ENCODE measurements at regions not wholly inside any gene's neighbourhood (a gene's known extent, or its start where the extent isn't known, plus 50 kb on each side); places are given as distances from the start of the nearest gene placed in this dataset.

- no peak for DNase-seq
- Mint-ChIP-seq H3K27ac (ENCODE audit: unreplicated experiment) (no peak overlapping the region), H3K36me3 (ENCODE audit: unreplicated experiment) (peaks cover 10% of the 10 kb centered on the region), H3K9me3 (ENCODE audit: unreplicated experiment) (peaks cover 2% of the 10 kb centered on the region), H3K4me1 (ENCODE audit: low read depth, unreplicated experiment) (no peaks in the 10 kb centered on the region), H3K4me3 (ENCODE audit: unreplicated experiment) (no peak overlapping the region), H3K27me3 (ENCODE audit: unreplicated experiment) (peaks cover 2% of the 10 kb centered on the region)
- no peak for TF ChIP-seq CTCF (IDR thresholded peaks at IDR 0.05; ENCODE audit: partially characterized antibody, unreplicated experiment)
Observed at GRCh38 chr19:13652810-13653590, 111.3 kb upstream of the MRI1 start.

- no peaks in the 10 kb centered on the region for H3K27me3 Mint-ChIP-seq (ENCODE audit: unreplicated experiment)
- H3K9me3 Mint-ChIP-seq (ENCODE audit: unreplicated experiment): peaks cover 2% of the 10 kb centered on the region
- H3K36me3 Mint-ChIP-seq (ENCODE audit: unreplicated experiment): peaks cover 7% of the 10 kb centered on the region
- peaks cover 1% of the 10 kb centered on the region for H3K4me1 Mint-ChIP-seq (ENCODE audit: low read depth, unreplicated experiment)
- DNase-seq: no peak
- no peak overlapping the region for H3K4me3 Mint-ChIP-seq (ENCODE audit: unreplicated experiment)
- H3K27ac Mint-ChIP-seq (ENCODE audit: unreplicated experiment): no peak overlapping the region
- TF ChIP-seq CTCF (IDR thresholded peaks at IDR 0.05; ENCODE audit: partially characterized antibody, unreplicated experiment): no peak
Observed at GRCh38 chr19:13646758-13647157, 117.6 kb upstream of the MRI1 start.

GRCh38 chr19:13644645-13645044, 119.7 kb upstream of the MRI1 start:
- H3K4me3 Mint-ChIP-seq (ENCODE audit: unreplicated experiment): no peak overlapping the region
- no peak overlapping the region for H3K27ac Mint-ChIP-seq (ENCODE audit: unreplicated experiment)

GRCh38 chr19:13640611-13641010, 123.7 kb upstream of the MRI1 start:
- H3K4me1 Mint-ChIP-seq (ENCODE audit: low read depth, unreplicated experiment): peaks cover 1% of the 10 kb centered on the region

More at GRCh38 chr19:13644645-13645044, 119.7 kb upstream of the MRI1 start:
- Mint-ChIP-seq H3K4me1 (ENCODE audit: low read depth, unreplicated experiment) (peaks cover 1% of the 10 kb centered on the region), H3K27me3 (ENCODE audit: unreplicated experiment) (peaks cover 2% of the 10 kb centered on the region), H3K36me3 (ENCODE audit: unreplicated experiment) (peaks cover 9% of the 10 kb centered on the region), H3K9me3 (ENCODE audit: unreplicated experiment) (peaks cover 2% of the 10 kb centered on the region)
- DNase-seq: no peak
- no peak for TF ChIP-seq CTCF (IDR thresholded peaks at IDR 0.05; ENCODE audit: partially characterized antibody, unreplicated experiment)

More at GRCh38 chr19:13640611-13641010, 123.7 kb upstream of the MRI1 start:
- Mint-ChIP-seq H3K9me3 (ENCODE audit: unreplicated experiment) (peaks cover 8% of the 10 kb centered on the region), H3K4me3 (ENCODE audit: unreplicated experiment) (no peak overlapping the region), H3K27me3 (ENCODE audit: unreplicated experiment) (peaks cover 4% of the 10 kb centered on the region), H3K27ac (ENCODE audit: unreplicated experiment) (no peak overlapping the region), H3K36me3 (ENCODE audit: unreplicated experiment) (peaks cover 15% of the 10 kb centered on the region)
- no peak for DNase-seq
- TF ChIP-seq CTCF (IDR thresholded peaks at IDR 0.05; ENCODE audit: partially characterized antibody, unreplicated experiment): no peak
